Left ventricle myocardium inferior (tissue), 1 donor: ENCODE measurements at regions not wholly inside any gene's neighbourhood (a gene's known extent, or its start where the extent isn't known, plus 50 kb on each side); places are given as distances from the start of the nearest gene placed in this dataset.

Experiments used
- DNase-seq: peaks from one replicate; pipeline ENCODE4 v3.0.0-alpha.2; 2020
- H3K27ac ChIP-seq: fragments of 200-600 bp; replicated peaks from 2 replicates; pipeline ENCODE4 v1.8.0; 2021
- H3K27me3 ChIP-seq: fragments of 200-600 bp; 2 replicates; pipeline ENCODE4 v1.8.0; 2021; ENCODE audit warnings: low read depth
- H3K36me3 ChIP-seq: fragments of 200-600 bp; 2 replicates; pipeline ENCODE4 v1.8.0; 2021
- H3K4me1 ChIP-seq: fragments of 200-600 bp; 2 replicates; pipeline ENCODE4 v1.8.0; 2021
- H3K4me3 ChIP-seq: fragments of 200-600 bp; 2 replicates; pipeline ENCODE4 v1.8.0; 2021; ENCODE audit warnings: mild to moderate bottlenecking, moderate library complexity
- H3K9me3 ChIP-seq: fragments of 200-600 bp; replicated peaks from 2 replicates; pipeline ENCODE4 v1.8.0; 2021
- CTCF ChIP-seq: fragments of 200-600 bp; IDR thresholded peaks from 2 replicates; pipeline ENCODE4 v1.8.0; 2021; ENCODE audit warnings: antibody characterized with exemption, mild to moderate bottlenecking, borderline replicate concordance
- intact Hi-C: fragments of 100-400 bp; cut with micrococcal nuclease; formaldehyde crosslinking; loops from one replicate; pipeline ENCODE4 v1.11.0; 2022
- donor health status: DM: no; HTN: yes; CAD: no; lungs with severe emphysema.

- peak overlapping the region; percentile 37 for H3K27ac ChIP-seq
Measured at GRCh38 chr4:79850626-79851025, 222.4 kb downstream of the ANTXR2 start.

DNA sequence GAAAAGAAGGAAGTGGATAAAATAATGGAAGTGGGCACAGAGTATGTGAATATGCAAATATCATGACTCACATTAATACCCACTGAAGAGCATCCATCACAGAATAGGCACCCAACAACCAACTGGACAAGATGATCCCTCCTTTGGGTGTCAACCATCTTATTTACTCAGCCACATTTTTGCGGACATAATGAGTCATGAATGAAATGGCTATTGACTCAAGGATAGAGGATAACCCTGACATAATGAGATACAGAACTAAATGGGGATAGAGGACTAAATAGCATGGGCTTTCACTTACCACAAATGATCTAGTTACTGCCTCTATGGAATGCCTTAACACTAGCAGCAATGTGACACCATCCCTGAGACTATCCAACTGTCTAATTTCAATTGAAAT is 224.7 kb downstream of the ANTXR2 start:
- intact Hi-C loops, result no loop called here

More at GRCh38 chr4:79850626-79851025, 222.4 kb downstream of the ANTXR2 start:
- no peaks in the 10 kb centered on the region for H3K36me3 ChIP-seq
- no peak for TF ChIP-seq CTCF
- DNase-seq, result no peak
- no peak overlapping the region for H3K4me3 ChIP-seq
- intact Hi-C loops, result no loop called here
- no peaks in the 10 kb centered on the region for H3K9me3 ChIP-seq
- no peaks in the 10 kb centered on the region for H3K27me3 ChIP-seq
- no peaks in the 10 kb centered on the region for H3K4me1 ChIP-seq

GRCh38 chr4:79847411-79847810 is 225.6 kb downstream of the ANTXR2 start:
- Histone ChIP-seq H3K4me3 (no peak overlapping the region), H3K4me1 (no peaks in the 10 kb centered on the region), H3K27ac (no peak overlapping the region), H3K27me3 (no peaks in the 10 kb centered on the region), H3K9me3 (peaks cover 24% of the 10 kb centered on the region), H3K36me3 (no peaks in the 10 kb centered on the region)
- no peak for DNase-seq
- intact Hi-C loops, result no loop called here
- TF ChIP-seq CTCF, result no peak

More for the DNA sequence above, 224.7 kb downstream of the ANTXR2 start:
- peaks cover 15% of the 10 kb centered on the region for H3K9me3 ChIP-seq
- no peaks in the 10 kb centered on the region for H3K27me3 ChIP-seq
- H3K4me3 ChIP-seq, result no peak overlapping the region
- no peaks in the 10 kb centered on the region for H3K36me3 ChIP-seq
- no peak for TF ChIP-seq CTCF
- H3K4me1 ChIP-seq, result no peaks in the 10 kb centered on the region
- no peak for DNase-seq
- H3K27ac ChIP-seq, result no peak overlapping the region

GRCh38 chr4:79842162-79842561 is 230.9 kb downstream of the ANTXR2 start:
- DNase-seq, result no peak
- intact Hi-C loops, result no loop called here
- Histone ChIP-seq H3K4me1 (no peaks in the 10 kb centered on the region), H3K9me3 (peaks cover 64% of the 10 kb centered on the region), H3K27ac (no peak overlapping the region), H3K36me3 (no peaks in the 10 kb centered on the region), H3K27me3 (no peaks in the 10 kb centered on the region), H3K4me3 (no peak overlapping the region)
- no peak for TF ChIP-seq CTCF

DNA sequence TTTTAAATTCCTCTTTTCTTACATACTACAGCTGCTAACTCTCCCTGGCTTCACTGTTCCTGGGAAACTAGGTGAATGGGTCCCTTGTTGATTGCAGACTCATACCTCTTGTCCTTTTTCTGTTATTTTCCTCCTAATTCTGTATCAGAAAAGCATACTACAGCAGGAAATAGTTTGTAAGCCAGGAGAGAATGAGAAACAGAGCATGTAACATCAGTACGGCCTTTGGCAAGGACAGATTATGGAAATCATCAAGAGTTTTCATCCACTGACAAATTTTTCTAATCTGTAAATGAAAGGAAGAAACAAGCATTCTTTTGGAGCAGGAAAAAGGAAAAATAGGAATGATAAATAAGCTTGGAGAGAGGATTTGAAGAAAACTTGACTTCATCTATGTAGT is 239.2 kb downstream of the ANTXR2 start:
- peaks cover 15% of the 10 kb centered on the region for H3K9me3 ChIP-seq
- H3K36me3 ChIP-seq, result no peaks in the 10 kb centered on the region
- no peaks in the 10 kb centered on the region for H3K4me1 ChIP-seq
- no peaks in the 10 kb centered on the region for H3K27me3 ChIP-seq
- DNase-seq, result no peak
- intact Hi-C loops, result no loop called here
- no peak for TF ChIP-seq CTCF
- H3K27ac ChIP-seq, result peak overlapping the region; percentile 3
- H3K4me3 ChIP-seq, result no peak overlapping the region
